Fibroblast of lung (primary cell): ENCODE measurements at regions not wholly inside any gene's neighbourhood (a gene's known extent, or its start where the extent isn't known, plus 50 kb on each side); places are given as distances from the start of the nearest gene placed in this dataset.

ENCODE experiments used
- DNase-seq, 2 donors: peaks; one replicate each; pipeline versions ENCODE4 v3.0.0 to v3.0.0-alpha.2; 2010; ENCODE audit warnings: low read depth in 2 of 2
- H2AFZ ChIP-seq: 2 replicates; pipeline ENCODE4 v1.5.1; 2012; ENCODE audit warnings: low read length, control low read depth, inconsistent platforms
- H3K27ac ChIP-seq: 2 replicates; pipeline ENCODE4 v1.5.1; 2011; ENCODE audit warnings: low read length, control low read depth; ENCODE audit not compliant: insufficient read depth
- H3K27me3 ChIP-seq: 2 replicates; pipeline ENCODE4 v1.5.1; 2011; ENCODE audit warnings: mild to moderate bottlenecking, low read length; ENCODE audit not compliant: control insufficient read depth, insufficient read depth
- H3K36me3 ChIP-seq: 2 replicates; pipeline ENCODE4 v1.5.1; 2011; ENCODE audit warnings: low read length; ENCODE audit not compliant: control insufficient read depth, insufficient read depth
- H3K4me1 ChIP-seq: 2 replicates; pipeline ENCODE4 v1.5.1; 2011; ENCODE audit warnings: low read length; ENCODE audit not compliant: control insufficient read depth, insufficient read depth; ENCODE audit errors: extremely low read depth
- H3K4me2 ChIP-seq: 2 replicates; pipeline ENCODE4 v1.5.1; 2011; ENCODE audit warnings: low read length, control low read depth; ENCODE audit not compliant: insufficient read depth; ENCODE audit errors: extremely low read depth
- H3K4me3 ChIP-seq, 4 experiments: fragments of 200-600 bp in 1 of 4; sonication (generic) in 1 of 4; replicated peaks in 1 of 4; 2 replicates each; pipeline ENCODE4 v1.5.1; 2011 to 2016; ENCODE audit warnings: low read length in 4 of 4, low read depth in 3 of 4, mild to moderate bottlenecking in 3 of 4, control low read depth in 2 of 4, inconsistent platforms in 1 of 4, mixed read lengths in 1 of 4; ENCODE audit not compliant: insufficient read depth in 1 of 4; ENCODE audit errors: control extremely low read depth in 1 of 4
- H3K79me2 ChIP-seq: 2 replicates; pipeline ENCODE4 v1.5.1; 2012; ENCODE audit warnings: mild to moderate bottlenecking, low read length, inconsistent platforms; ENCODE audit not compliant: control insufficient read depth, insufficient read depth
- H3K9ac ChIP-seq: 2 replicates; pipeline ENCODE4 v1.5.1; 2011; ENCODE audit warnings: mild to moderate bottlenecking, low read length, control low read depth; ENCODE audit not compliant: insufficient read depth
- H3K9me3 ChIP-seq: 2 replicates; pipeline ENCODE4 v1.5.1; 2012; ENCODE audit warnings: low read depth, low read length; ENCODE audit not compliant: control insufficient read depth, insufficient read depth
- H4K20me1 ChIP-seq: 2 replicates; pipeline ENCODE4 v1.5.1; 2011; ENCODE audit warnings: low read length; ENCODE audit not compliant: control insufficient read depth, insufficient read depth; ENCODE audit errors: extremely low read depth
- EZH2 ChIP-seq: IDR thresholded peaks from 2 replicates; pipeline ENCODE4 v1.5.1; 2012; ENCODE audit warnings: low read length, control low read depth, mild to moderate bottlenecking; ENCODE audit errors: missing control alignments
- TF ChIP-seq, protein P1 (sequence below), 2 donors: IDR thresholded peaks in 1 of 2; conservative IDR thresholded peaks in 1 of 2; 1 replicate in 1 of 2; 2 replicates in 1 of 2; pipeline ENCODE4 v1.5.1; 2011 to 2012; ENCODE audit warnings: low read length in 2 of 2, control low read depth in 1 of 2, inconsistent platforms in 1 of 2, low read depth in 1 of 2, mild to moderate bottlenecking in 1 of 2

DNA sequence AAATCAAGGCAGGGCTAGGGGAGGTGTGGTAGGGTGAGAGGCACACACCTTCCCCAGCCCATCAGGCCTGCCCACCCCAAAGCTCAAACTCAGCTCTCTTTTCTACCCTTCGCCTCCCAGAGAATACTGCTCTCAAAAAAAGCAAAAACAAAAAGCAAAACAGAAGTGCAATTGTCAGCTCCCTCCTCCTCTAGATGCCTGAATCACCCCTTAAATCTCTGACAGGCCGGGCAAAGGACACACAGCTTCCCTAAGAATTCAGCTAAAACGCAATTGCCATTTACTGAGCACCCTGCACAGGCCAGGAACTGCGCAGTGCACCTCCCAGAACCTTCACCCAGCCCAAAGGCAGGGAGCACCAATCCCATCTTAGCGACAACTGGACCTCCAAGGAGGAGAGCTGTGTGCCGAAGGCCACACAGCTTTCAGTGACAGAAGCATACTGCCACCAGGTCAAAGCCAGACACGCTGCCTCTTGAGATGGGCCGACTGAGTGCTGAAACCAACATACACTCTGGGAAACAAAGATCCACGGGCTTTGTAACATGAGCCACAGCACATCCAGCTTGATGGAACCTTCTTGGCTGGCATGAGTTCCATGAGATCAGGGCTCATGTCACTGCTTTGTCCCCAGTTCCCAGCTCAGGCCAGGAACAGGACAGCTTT lies 53.4 kb upstream of the STXBP1 start:
- DNase-seq, result no peak
- H3K4me2 ChIP-seq, result peak overlapping the region; percentile 40
- H2AFZ ChIP-seq, result no peak overlapping the region
- TF ChIP-seq, protein P1, sequence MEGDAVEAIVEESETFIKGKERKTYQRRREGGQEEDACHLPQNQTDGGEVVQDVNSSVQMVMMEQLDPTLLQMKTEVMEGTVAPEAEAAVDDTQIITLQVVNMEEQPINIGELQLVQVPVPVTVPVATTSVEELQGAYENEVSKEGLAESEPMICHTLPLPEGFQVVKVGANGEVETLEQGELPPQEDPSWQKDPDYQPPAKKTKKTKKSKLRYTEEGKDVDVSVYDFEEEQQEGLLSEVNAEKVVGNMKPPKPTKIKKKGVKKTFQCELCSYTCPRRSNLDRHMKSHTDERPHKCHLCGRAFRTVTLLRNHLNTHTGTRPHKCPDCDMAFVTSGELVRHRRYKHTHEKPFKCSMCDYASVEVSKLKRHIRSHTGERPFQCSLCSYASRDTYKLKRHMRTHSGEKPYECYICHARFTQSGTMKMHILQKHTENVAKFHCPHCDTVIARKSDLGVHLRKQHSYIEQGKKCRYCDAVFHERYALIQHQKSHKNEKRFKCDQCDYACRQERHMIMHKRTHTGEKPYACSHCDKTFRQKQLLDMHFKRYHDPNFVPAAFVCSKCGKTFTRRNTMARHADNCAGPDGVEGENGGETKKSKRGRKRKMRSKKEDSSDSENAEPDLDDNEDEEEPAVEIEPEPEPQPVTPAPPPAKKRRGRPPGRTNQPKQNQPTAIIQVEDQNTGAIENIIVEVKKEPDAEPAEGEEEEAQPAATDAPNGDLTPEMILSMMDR (conservative IDR thresholded peaks at IDR 0.05 in 1 of 2, IDR thresholded peaks at IDR 0.05 in 1 of 2; ENCODE audit: low read depth in 1 of 2, low read length in 2 of 2), result no peak
- TF ChIP-seq EZH2, result no peak
- peaks cover 97% of the 10 kb centered on the region for H3K79me2 ChIP-seq
- peak overlapping the region; percentile 94 for H3K27ac ChIP-seq
- peak overlapping the region in 3 of 4 experiments; percentile 4 to 30 (median 16) for H3K4me3 ChIP-seq
- peak overlapping the region; percentile 13 for H3K9ac ChIP-seq
- no peaks in the 10 kb centered on the region for H4K20me1 ChIP-seq
- peaks cover 79% of the 10 kb centered on the region for H3K4me1 ChIP-seq
- peaks cover 25% of the 10 kb centered on the region for H3K36me3 ChIP-seq
- no peaks in the 10 kb centered on the region for H3K27me3 ChIP-seq
- H3K9me3 ChIP-seq, result no peaks in the 10 kb centered on the region

DNA sequence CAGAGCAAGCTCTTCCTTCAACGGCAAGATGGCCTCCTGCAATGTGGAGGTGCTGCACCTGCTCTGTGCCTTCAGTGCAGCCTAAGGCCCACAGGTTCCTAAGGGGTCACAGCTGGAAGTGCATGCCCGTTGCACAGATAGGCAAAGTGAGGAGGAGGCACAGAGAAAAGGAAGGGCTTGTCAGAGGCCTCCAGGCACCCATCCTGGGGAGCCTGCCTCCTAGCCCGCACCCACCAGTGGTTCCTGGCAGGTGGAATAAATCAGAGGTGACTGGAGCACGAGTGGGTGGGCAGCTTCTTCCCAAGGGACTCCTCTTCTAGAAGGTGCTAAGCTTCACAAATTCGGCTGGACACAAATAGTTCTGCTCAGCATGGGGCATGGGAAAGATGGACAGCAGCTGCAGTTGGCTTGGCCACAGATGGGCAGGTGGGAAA lies 52.8 kb upstream of the STXBP1 start:
- Histone ChIP-seq H3K79me2 (peaks cover 97% of the 10 kb centered on the region), H3K4me2 (peak overlapping the region; percentile 40), H3K4me3 (peak overlapping the region in 1 of 4 experiments; percentile 16), H2AFZ (no peak overlapping the region), H3K4me1 (peaks cover 79% of the 10 kb centered on the region), H3K9ac (peak overlapping the region; percentile 13), H3K9me3 (no peaks in the 10 kb centered on the region), H3K36me3 (peaks cover 27% of the 10 kb centered on the region), H4K20me1 (no peaks in the 10 kb centered on the region), H3K27me3 (no peaks in the 10 kb centered on the region), H3K27ac (peak overlapping the region; percentile 94)
- DNase-seq, result no peak
- TF ChIP-seq, protein P1 (conservative IDR thresholded peaks at IDR 0.05 in 1 of 2, IDR thresholded peaks at IDR 0.05 in 1 of 2; ENCODE audit: low read depth in 1 of 2, low read length in 2 of 2), result no peak
- TF ChIP-seq EZH2, result no peak

DNA sequence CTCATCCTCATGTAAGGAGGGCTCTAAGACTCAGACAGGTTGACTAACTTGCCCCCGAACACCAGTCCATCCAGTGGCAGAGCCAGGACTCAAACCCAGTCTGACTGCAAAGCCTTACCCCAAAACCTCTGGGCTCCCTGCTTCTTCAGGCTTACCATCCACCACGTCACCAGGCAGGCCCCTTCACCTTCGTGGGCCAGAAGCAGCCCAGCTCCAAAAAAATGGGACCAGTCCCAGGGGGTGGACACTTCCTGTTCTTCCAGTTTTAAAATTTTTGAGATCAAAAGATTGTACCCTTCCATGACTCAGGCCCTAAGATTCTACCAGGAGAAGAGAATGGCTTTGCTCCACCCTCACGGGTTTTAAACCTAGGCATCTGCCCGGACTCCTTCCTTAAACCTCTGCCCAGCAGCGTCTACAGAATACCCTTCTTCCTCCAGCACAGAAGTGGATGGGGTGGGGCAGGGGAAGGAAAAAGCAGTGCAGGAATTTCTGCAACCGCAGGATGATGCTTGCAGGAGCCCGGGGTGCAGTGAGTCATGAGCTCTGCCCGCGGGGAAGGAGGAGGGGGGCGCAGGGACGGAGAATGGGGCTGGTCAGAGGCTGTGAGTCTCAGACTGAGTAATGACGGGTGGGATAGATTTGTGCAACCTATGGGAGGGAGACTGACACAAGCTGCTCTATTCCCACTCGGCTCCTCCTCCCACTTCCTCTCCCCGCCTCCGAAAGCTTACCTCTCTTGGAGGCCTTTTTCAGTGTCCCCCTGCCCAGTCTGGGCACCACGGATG lies 50.4 kb upstream of the STXBP1 start:
- H2AFZ ChIP-seq, result no peak overlapping the region
- peak overlapping the region in 3 of 4 experiments; percentile 12 to 39 (median 32) for H3K4me3 ChIP-seq
- peak overlapping the region; percentile 69 for H3K9ac ChIP-seq
- H3K36me3 ChIP-seq, result peaks cover 36% of the 10 kb centered on the region
- no peaks in the 10 kb centered on the region for H4K20me1 ChIP-seq
- DNase-seq, result peak; percentile 98 to 100
- H3K9me3 ChIP-seq, result no peaks in the 10 kb centered on the region
- TF ChIP-seq EZH2, result no peak
- TF ChIP-seq, protein P1 (conservative IDR thresholded peaks at IDR 0.05 in 1 of 2, IDR thresholded peaks at IDR 0.05 in 1 of 2; ENCODE audit: low read depth in 1 of 2, low read length in 2 of 2), result no peak
- peak overlapping the region; percentile 84 for H3K4me2 ChIP-seq
- H3K79me2 ChIP-seq, result peaks cover 97% of the 10 kb centered on the region
- peaks cover 77% of the 10 kb centered on the region for H3K4me1 ChIP-seq
- H3K27ac ChIP-seq, result peak overlapping the region; percentile 91
- no peaks in the 10 kb centered on the region for H3K27me3 ChIP-seq
